Mesenchymal stem cell (in vitro differentiated cells and primary cell): ENCODE measurements at regions not wholly inside any gene's neighbourhood (a gene's known extent, or its start where the extent isn't known, plus 50 kb on each side); places are given as distances from the start of the nearest gene placed in this dataset.

Source experiments
- DNase-seq: peaks from one replicate; pipeline ENCODE4 v3.0.0-alpha.2; 2013
- H2AFZ ChIP-seq: one replicate; pipeline ENCODE4 v1.6.1; 2013; ENCODE audit warnings: low read depth, mild to moderate bottlenecking, control low read depth, inconsistent platforms, low read length, moderate library complexity
- H2AK5ac ChIP-seq: 2 replicates; pipeline ENCODE4 v1.6.1; 2013; ENCODE audit warnings: low read length, moderate library complexity, mild to moderate bottlenecking, inconsistent platforms; ENCODE audit not compliant: severe bottlenecking
- H2BK120ac ChIP-seq: one replicate; pipeline ENCODE4 v1.6.1; 2013; ENCODE audit warnings: low read depth, mild to moderate bottlenecking, inconsistent platforms, low read length, moderate library complexity
- H2BK12ac ChIP-seq, 2 experiments: one replicate each; pipeline ENCODE4 v1.6.1; 2013; ENCODE audit warnings: inconsistent platforms in 2 of 2, low read length in 2 of 2, mild to moderate bottlenecking in 2 of 2, moderate library complexity in 2 of 2, control low read depth in 1 of 2
- H2BK15ac ChIP-seq: one replicate; pipeline ENCODE4 v1.6.1; 2013; ENCODE audit warnings: mild to moderate bottlenecking, low read depth, inconsistent platforms; ENCODE audit not compliant: poor library complexity, severe bottlenecking
- H2BK5ac ChIP-seq: 2 replicates; pipeline ENCODE4 v1.6.1; 2013; ENCODE audit warnings: low read depth, mild to moderate bottlenecking, low read length, control low read depth, inconsistent platforms; ENCODE audit not compliant: poor library complexity, severe bottlenecking
- H3K14ac ChIP-seq, 2 experiments: one replicate each; pipeline ENCODE4 v1.6.1; 2013; ENCODE audit warnings: inconsistent platforms in 2 of 2, low read length in 2 of 2, control low read depth in 1 of 2, mild to moderate bottlenecking in 1 of 2, moderate library complexity in 1 of 2
- H3K18ac ChIP-seq, 2 experiments: one replicate each; pipeline ENCODE4 v1.6.1; 2013; ENCODE audit warnings: inconsistent platforms in 2 of 2, low read length in 2 of 2, control low read depth in 1 of 2, low read depth in 1 of 2, mild to moderate bottlenecking in 1 of 2
- H3K23ac ChIP-seq, 2 experiments: one replicate each; pipeline ENCODE4 v1.6.1; 2013; ENCODE audit warnings: inconsistent platforms in 2 of 2, low read length in 2 of 2, mild to moderate bottlenecking in 2 of 2, moderate library complexity in 2 of 2, control low read depth in 1 of 2
- H3K27ac ChIP-seq: 2 replicates; pipeline ENCODE4 v1.5.1; 2013; ENCODE audit warnings: mild to moderate bottlenecking, moderate library complexity, low read length, control low read depth, inconsistent platforms; ENCODE audit not compliant: poor library complexity, severe bottlenecking
- H3K27me3 ChIP-seq, 2 experiments: 2 replicates each; pipeline versions ENCODE4 v1.6.1 to v1.7.0; 2013; ENCODE audit warnings: low read length in 2 of 2, mild to moderate bottlenecking in 2 of 2, moderate library complexity in 2 of 2, control low read depth in 1 of 2, inconsistent platforms in 1 of 2; ENCODE audit not compliant: control insufficient read depth in 1 of 2, insufficient read depth in 1 of 2
- H3K36me3 ChIP-seq, 2 experiments: 2 replicates each; pipeline versions ENCODE4 v1.6.1 to v1.7.0; 2013; ENCODE audit warnings: low read length in 2 of 2, control low read depth in 1 of 2, inconsistent platforms in 1 of 2, low read depth in 1 of 2, mild to moderate bottlenecking in 1 of 2; ENCODE audit not compliant: insufficient read depth in 2 of 2, control insufficient read depth in 1 of 2
- H3K4ac ChIP-seq, 2 experiments: one replicate each; pipeline ENCODE4 v1.6.1; 2013; ENCODE audit warnings: inconsistent platforms in 2 of 2, low read length in 2 of 2, mild to moderate bottlenecking in 2 of 2, moderate library complexity in 2 of 2, control low read depth in 1 of 2, low read depth in 1 of 2
- H3K4me1 ChIP-seq: 2 replicates; pipeline ENCODE4 v1.6.1; 2013; ENCODE audit warnings: low read depth, low read length, control low read depth; ENCODE audit not compliant: control insufficient read depth, insufficient read depth
- H3K4me2 ChIP-seq: 2 replicates; pipeline ENCODE4 v1.6.1; 2013; ENCODE audit warnings: low read length, mild to moderate bottlenecking, inconsistent platforms; ENCODE audit not compliant: poor library complexity, severe bottlenecking
- H3K4me3 ChIP-seq, 2 experiments: 2 replicates each; pipeline versions ENCODE4 v1.5.1 to v1.7.0; 2013; ENCODE audit warnings: low read length in 2 of 2, mild to moderate bottlenecking in 2 of 2, control low read depth in 1 of 2, low read depth in 1 of 2; ENCODE audit not compliant: insufficient read depth in 1 of 2
- H3K79me1 ChIP-seq: replicated peaks from 2 replicates; pipeline ENCODE4 v1.6.1; 2013; ENCODE audit warnings: mild to moderate bottlenecking, control low read depth, low read length, inconsistent platforms; ENCODE audit not compliant: poor library complexity, severe bottlenecking
- H3K9ac ChIP-seq: 2 replicates; pipeline ENCODE4 v1.7.0; 2013; ENCODE audit warnings: mild to moderate bottlenecking, low read length, moderate library complexity
- H3K9me3 ChIP-seq: 2 replicates; pipeline ENCODE4 v1.7.0; 2013; ENCODE audit warnings: mild to moderate bottlenecking, low read length; ENCODE audit not compliant: control insufficient read depth
- H4K8ac ChIP-seq: one replicate; pipeline ENCODE4 v1.6.1; 2013; ENCODE audit warnings: inconsistent platforms, mild to moderate bottlenecking, low read length, moderate library complexity
- H4K91ac ChIP-seq: one replicate; pipeline ENCODE4 v1.6.1; 2013; ENCODE audit warnings: mild to moderate bottlenecking, low read length, inconsistent platforms
- WGBS: methylation state at CpG from one replicate; pipeline ENCODE4 v1.1.7; 2013; ENCODE audit warnings: mixed read lengths; 5-methylcytosine and 5-hydroxymethylcytosine counted together

GRCh38 chr11:116207421-116208141 is 565.2 kb downstream of the BUD13 start:
- Histone ChIP-seq H2AFZ (no peak overlapping the region), H3K27me3 (peaks cover 24 to 46% of the 10 kb centered on the region in 2 experiments), H3K18ac (no peak overlapping the region), H2BK120ac (no peak overlapping the region), H2BK15ac (no peak overlapping the region), H3K23ac (no peak overlapping the region), H4K91ac (no peak overlapping the region), H3K4me2 (no peak overlapping the region), H3K4me1 (peaks cover 2% of the 10 kb centered on the region), H3K36me3 (no peaks in the 10 kb centered on the region), H2AK5ac (no peak overlapping the region), H2BK12ac (no peak overlapping the region), H3K27ac (no peak overlapping the region), H3K4me3 (no peak overlapping the region), H3K9ac (no peak overlapping the region), H4K8ac (no peak overlapping the region), H3K9me3 (no peaks in the 10 kb centered on the region), H3K79me1 (no peaks in the 10 kb centered on the region), H3K4ac (no peak overlapping the region), H3K14ac (no peak overlapping the region), H2BK5ac (no peak overlapping the region)
- WGBS, result 75% methylated on average over 17 of the region's 18 CpGs
- DNase-seq, result no peak

GRCh38 chr11:116207019-116207418 is 565.8 kb downstream of the BUD13 start:
- Histone ChIP-seq H2BK15ac (no peak overlapping the region), H3K14ac (no peak overlapping the region), H3K9me3 (no peaks in the 10 kb centered on the region), H4K91ac (no peak overlapping the region), H2BK5ac (no peak overlapping the region), H3K27ac (no peak overlapping the region), H3K4me2 (no peak overlapping the region), H3K9ac (no peak overlapping the region), H3K18ac (no peak overlapping the region), H2AFZ (no peak overlapping the region), H4K8ac (no peak overlapping the region), H2BK12ac (no peak overlapping the region), H3K23ac (no peak overlapping the region), H2BK120ac (no peak overlapping the region), H3K36me3 (no peaks in the 10 kb centered on the region), H3K4me1 (peaks cover 2% of the 10 kb centered on the region), H3K4me3 (no peak overlapping the region), H3K4ac (no peak overlapping the region), H2AK5ac (no peak overlapping the region), H3K79me1 (no peaks in the 10 kb centered on the region), H3K27me3 (peaks cover 26 to 47% of the 10 kb centered on the region in 2 experiments)
- WGBS, result 55% methylated on average over 2 of the region's 2 CpGs
- no peak for DNase-seq

GRCh38 chr11:116202922-116203321 is 569.9 kb downstream of the BUD13 start:
- Histone ChIP-seq H3K4ac (no peak overlapping the region), H3K27me3 (peaks cover 39 to 41% of the 10 kb centered on the region in 2 experiments), H3K4me2 (no peak overlapping the region), H3K9ac (no peak overlapping the region), H2BK120ac (no peak overlapping the region), H2AK5ac (no peak overlapping the region), H3K27ac (no peak overlapping the region), H4K8ac (no peak overlapping the region), H2BK15ac (no peak overlapping the region), H3K4me3 (no peak overlapping the region), H4K91ac (no peak overlapping the region), H3K14ac (no peak overlapping the region), H3K9me3 (no peaks in the 10 kb centered on the region), H3K23ac (no peak overlapping the region), H3K36me3 (no peaks in the 10 kb centered on the region), H2AFZ (no peak overlapping the region), H3K79me1 (no peaks in the 10 kb centered on the region), H2BK5ac (no peak overlapping the region), H3K18ac (no peak overlapping the region), H3K4me1 (peaks cover 2% of the 10 kb centered on the region), H2BK12ac (no peak overlapping the region)
- DNase-seq, result no peak
- WGBS, result 29% methylated on average over 1 of the region's 2 CpGs

GRCh38 chr11:116200564-116200963 is 572.2 kb downstream of the BUD13 start:
- 94% methylated on average over 6 of the region's 8 CpGs for WGBS
- H2BK12ac ChIP-seq, result no peak overlapping the region
- no peak overlapping the region for H4K8ac ChIP-seq
- no peak overlapping the region for H2AK5ac ChIP-seq
- H3K4me1 ChIP-seq, result peaks cover 2% of the 10 kb centered on the region
- H2AFZ ChIP-seq, result no peak overlapping the region
- H3K9ac ChIP-seq, result no peak overlapping the region
- H2BK120ac ChIP-seq, result no peak overlapping the region
- no peak for DNase-seq
- H3K36me3 ChIP-seq, result no peaks in the 10 kb centered on the region
- no peaks in the 10 kb centered on the region for H3K9me3 ChIP-seq
- no peaks in the 10 kb centered on the region for H3K79me1 ChIP-seq
- H3K4ac ChIP-seq, result no peak overlapping the region
- H3K23ac ChIP-seq, result no peak overlapping the region
- H3K18ac ChIP-seq, result no peak overlapping the region
- H3K4me2 ChIP-seq, result no peak overlapping the region
- H3K27ac ChIP-seq, result no peak overlapping the region
- no peak overlapping the region for H2BK15ac ChIP-seq
- no peak overlapping the region for H3K4me3 ChIP-seq
- no peak overlapping the region for H2BK5ac ChIP-seq
- no peak overlapping the region for H4K91ac ChIP-seq
- no peak overlapping the region for H3K14ac ChIP-seq
- H3K27me3 ChIP-seq, result peaks cover 32 to 37% of the 10 kb centered on the region in 2 experiments
